Muscle layer of duodenum (tissue), 2 donors: ENCODE measurements at regions not wholly inside any gene's neighbourhood (a gene's known extent, or its start where the extent isn't known, plus 50 kb on each side); places are given as distances from the start of the nearest gene placed in this dataset.

ENCODE experiments used
- H3K27ac ChIP-seq: one replicate; pipeline ENCODE4 v1.7.0; 2013; ENCODE audit warnings: mild to moderate bottlenecking, low read length
- H3K27me3 ChIP-seq: one replicate; pipeline ENCODE4 v1.7.0; 2013; ENCODE audit warnings: low read depth, mild to moderate bottlenecking, control low read depth, low read length
- H3K36me3 ChIP-seq, 2 donors: one replicate each; pipeline ENCODE4 v1.7.0; 2013; ENCODE audit warnings: low read length in 2 of 2, control low read depth in 1 of 2, mild to moderate bottlenecking in 1 of 2; ENCODE audit not compliant: insufficient read depth in 2 of 2, control insufficient read depth in 1 of 2
- H3K4me1 ChIP-seq, 2 donors: one replicate each; pipeline ENCODE4 v1.7.0; 2013; ENCODE audit warnings: low read length in 2 of 2, mild to moderate bottlenecking in 2 of 2, control low read depth in 1 of 2, moderate library complexity in 1 of 2; ENCODE audit not compliant: insufficient read depth in 2 of 2, control insufficient read depth in 1 of 2
- H3K4me3 ChIP-seq, 2 donors: one replicate each; pipeline ENCODE4 v1.7.0; 2013; ENCODE audit warnings: low read length in 2 of 2, low read depth in 1 of 2, mild to moderate bottlenecking in 1 of 2
- H3K9me3 ChIP-seq, 2 donors: one replicate each; pipeline ENCODE4 v1.7.0; 2013; ENCODE audit warnings: low read length in 2 of 2, control low read depth in 1 of 2, mild to moderate bottlenecking in 1 of 2; ENCODE audit not compliant: control insufficient read depth in 1 of 2
- donor health status: healthy.

- Histone ChIP-seq H3K4me1 (no peaks in the 10 kb centered on the region), H3K36me3 (no peaks in the 10 kb centered on the region), H3K27me3 (no peaks in the 10 kb centered on the region)
Observed at GRCh38 chr5:2883771-2884170, 132.3 kb upstream of the IRX2 start.

GRCh38 chr5:2879701-2880100 lies 128.2 kb upstream of the IRX2 start:
- H3K4me3 ChIP-seq, result no peak overlapping the region
- H3K9me3 ChIP-seq, result peaks cover 4 to 15% of the 10 kb centered on the region in 2 donors
- H3K27ac ChIP-seq, result no peak overlapping the region
- no peaks in the 10 kb centered on the region for H3K27me3 ChIP-seq
- no peaks in the 10 kb centered on the region for H3K36me3 ChIP-seq
- no peaks in the 10 kb centered on the region for H3K4me1 ChIP-seq

More at GRCh38 chr5:2883771-2884170, 132.3 kb upstream of the IRX2 start:
- Histone ChIP-seq H3K27ac (no peak overlapping the region), H3K9me3 (peaks cover 4 to 8% of the 10 kb centered on the region in 2 donors), H3K4me3 (no peak overlapping the region)

- Histone ChIP-seq H3K36me3 (no peaks in the 10 kb centered on the region), H3K27me3 (no peaks in the 10 kb centered on the region), H3K27ac (no peak overlapping the region), H3K4me1 (no peaks in the 10 kb centered on the region), H3K9me3 (peaks cover 4 to 15% of the 10 kb centered on the region in 2 donors), H3K4me3 (no peak overlapping the region)
Observed at GRCh38 chr5:2877522-2877921, 126.0 kb upstream of the IRX2 start.

- Histone ChIP-seq H3K27me3 (no peaks in the 10 kb centered on the region), H3K4me1 (no peaks in the 10 kb centered on the region), H3K27ac (no peak overlapping the region), H3K4me3 (no peak overlapping the region), H3K36me3 (no peaks in the 10 kb centered on the region), H3K9me3 (peaks cover 4 to 15% of the 10 kb centered on the region in 2 donors)
Observed at GRCh38 chr5:2876183-2876582, 124.7 kb upstream of the IRX2 start.

GRCh38 chr5:2874099-2874498 lies 122.6 kb upstream of the IRX2 start:
- Histone ChIP-seq H3K4me3 (no peak overlapping the region), H3K9me3 (peaks cover under 1 to 8% of the 10 kb centered on the region in 2 donors), H3K27ac (no peak overlapping the region), H3K4me1 (no peaks in the 10 kb centered on the region), H3K27me3 (no peaks in the 10 kb centered on the region), H3K36me3 (no peaks in the 10 kb centered on the region)

- Histone ChIP-seq H3K27ac (no peak overlapping the region), H3K27me3 (no peaks in the 10 kb centered on the region), H3K9me3 (peaks cover 0 to 5% of the 10 kb centered on the region in 2 donors), H3K36me3 (no peaks in the 10 kb centered on the region), H3K4me1 (no peaks in the 10 kb centered on the region), H3K4me3 (no peak overlapping the region)
Observed at GRCh38 chr5:2872676-2873075, 121.2 kb upstream of the IRX2 start.

GRCh38 chr5:2871282-2871681 lies 119.8 kb upstream of the IRX2 start:
- no peaks in the 10 kb centered on the region for H3K27me3 ChIP-seq
- H3K9me3 ChIP-seq, result peaks cover 0 to 2% of the 10 kb centered on the region in 2 donors
- no peak overlapping the region for H3K4me3 ChIP-seq
- H3K27ac ChIP-seq, result no peak overlapping the region
- no peaks in the 10 kb centered on the region for H3K36me3 ChIP-seq
- H3K4me1 ChIP-seq, result no peaks in the 10 kb centered on the region

GRCh38 chr5:2869471-2869870 lies 118.0 kb upstream of the IRX2 start:
- Histone ChIP-seq H3K27ac (no peak overlapping the region), H3K27me3 (no peaks in the 10 kb centered on the region)

GRCh38 chr5:2867373-2867933 lies 116.0 kb upstream of the IRX2 start:
- H3K36me3 ChIP-seq, result no peaks in the 10 kb centered on the region
- H3K4me1 ChIP-seq, result no peaks in the 10 kb centered on the region
- no peak overlapping the region for H3K4me3 ChIP-seq
- no peaks in the 10 kb centered on the region for H3K9me3 ChIP-seq
- no peaks in the 10 kb centered on the region for H3K27me3 ChIP-seq
- H3K27ac ChIP-seq, result no peak overlapping the region

More at GRCh38 chr5:2869471-2869870, 118.0 kb upstream of the IRX2 start:
- H3K9me3 ChIP-seq, result no peaks in the 10 kb centered on the region
- H3K4me1 ChIP-seq, result no peaks in the 10 kb centered on the region
- H3K4me3 ChIP-seq, result no peak overlapping the region
- H3K36me3 ChIP-seq, result no peaks in the 10 kb centered on the region

- Histone ChIP-seq H3K27ac (no peak overlapping the region), H3K9me3 (no peaks in the 10 kb centered on the region), H3K4me3 (no peak overlapping the region)
Observed at GRCh38 chr5:2866662-2867372, 115.3 kb upstream of the IRX2 start.

GRCh38 chr5:2865856-2866255 lies 114.4 kb upstream of the IRX2 start:
- Histone ChIP-seq H3K9me3 (no peaks in the 10 kb centered on the region), H3K4me3 (no peak overlapping the region), H3K36me3 (no peaks in the 10 kb centered on the region), H3K27me3 (no peaks in the 10 kb centered on the region), H3K4me1 (no peaks in the 10 kb centered on the region), H3K27ac (no peak overlapping the region)

More at GRCh38 chr5:2866662-2867372, 115.3 kb upstream of the IRX2 start:
- no peaks in the 10 kb centered on the region for H3K4me1 ChIP-seq
- no peaks in the 10 kb centered on the region for H3K36me3 ChIP-seq
- H3K27me3 ChIP-seq, result no peaks in the 10 kb centered on the region
